ENCODE measurements at regions not wholly inside any gene's neighbourhood (a gene's known extent, or its start where the extent isn't known, plus 50 kb on each side); places are given as distances from the start of the nearest gene placed in this dataset.

DNA sequence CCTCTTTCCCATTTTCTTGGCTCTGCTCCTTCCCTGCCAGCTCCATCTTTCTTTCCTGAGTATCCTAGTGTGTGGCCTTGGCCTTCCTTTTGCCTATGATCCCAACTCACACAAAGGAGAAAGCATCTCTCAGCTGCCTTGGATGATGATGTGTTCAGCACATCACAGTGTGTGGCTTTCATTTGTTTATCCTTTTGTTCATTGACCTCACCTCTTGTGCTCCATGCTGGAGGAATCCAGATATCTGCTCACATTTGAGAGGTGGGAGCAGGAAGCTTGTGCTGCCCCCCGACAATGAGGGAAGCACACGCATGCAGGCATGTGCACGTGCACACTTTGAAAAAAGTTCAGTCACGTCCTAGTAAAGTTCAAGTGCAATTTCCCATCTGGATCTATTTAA is 131.0 kb downstream of the SMIM20 start:
- no peak overlapping the region for H3K9ac ChIP-seq (ENCODE audit: low read length)
- H3K36me3 ChIP-seq (ENCODE audit: low read depth, low read length), result no peaks in the 10 kb centered on the region
- H3K9me3 ChIP-seq (ENCODE audit: low read length), result no peaks in the 10 kb centered on the region
- POLR2A ChIA-PET (ENCODE audit: unreplicated experiment), result no interaction called here
- no peaks in the 10 kb centered on the region for H3K27me3 ChIP-seq (ENCODE audit: low read length)
- intact Hi-C loops (cut with micrococcal nuclease), result no loop called here
- BruUV-seq (replicated peaks), result no TSS peak
- H3K4me3 ChIP-seq (ENCODE audit: low read length), result no peak overlapping the region
- ATAC-seq (no peak), DNase-seq (no peak)
- H3K4me1 ChIP-seq (ENCODE audit: insufficient read depth, low read length), result 0 out of 2 replicates have a peak, but pooled peaks cover 3% of the 10 kb centered on the region
- H3K79me2 ChIP-seq (ENCODE audit: low read length), result no peaks in the 10 kb centered on the region
- H3K4me2 ChIP-seq (ENCODE audit: low read length), result no peak overlapping the region
- H3F3A ChIP-seq (ENCODE audit: low read length, unreplicated experiment), result no peaks in the 10 kb centered on the region
- no peak overlapping the region for H3K27ac ChIP-seq (ENCODE audit: low read length)
- H2AFZ ChIP-seq (ENCODE audit: low read length), result no peak overlapping the region
- CTCF ChIA-PET, result no interaction called here
- TF ChIP-seq, protein P1, sequence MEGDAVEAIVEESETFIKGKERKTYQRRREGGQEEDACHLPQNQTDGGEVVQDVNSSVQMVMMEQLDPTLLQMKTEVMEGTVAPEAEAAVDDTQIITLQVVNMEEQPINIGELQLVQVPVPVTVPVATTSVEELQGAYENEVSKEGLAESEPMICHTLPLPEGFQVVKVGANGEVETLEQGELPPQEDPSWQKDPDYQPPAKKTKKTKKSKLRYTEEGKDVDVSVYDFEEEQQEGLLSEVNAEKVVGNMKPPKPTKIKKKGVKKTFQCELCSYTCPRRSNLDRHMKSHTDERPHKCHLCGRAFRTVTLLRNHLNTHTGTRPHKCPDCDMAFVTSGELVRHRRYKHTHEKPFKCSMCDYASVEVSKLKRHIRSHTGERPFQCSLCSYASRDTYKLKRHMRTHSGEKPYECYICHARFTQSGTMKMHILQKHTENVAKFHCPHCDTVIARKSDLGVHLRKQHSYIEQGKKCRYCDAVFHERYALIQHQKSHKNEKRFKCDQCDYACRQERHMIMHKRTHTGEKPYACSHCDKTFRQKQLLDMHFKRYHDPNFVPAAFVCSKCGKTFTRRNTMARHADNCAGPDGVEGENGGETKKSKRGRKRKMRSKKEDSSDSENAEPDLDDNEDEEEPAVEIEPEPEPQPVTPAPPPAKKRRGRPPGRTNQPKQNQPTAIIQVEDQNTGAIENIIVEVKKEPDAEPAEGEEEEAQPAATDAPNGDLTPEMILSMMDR (conservative IDR thresholded peaks at IDR 0.05; ENCODE audit: low read depth, low read length), result no peak
- TF ChIP-seq EZH2 (IDR thresholded peaks at IDR 0.05; ENCODE audit: low read length, unreplicated experiment) (no peak), EZH2phosphoT487 (IDR thresholded peaks at IDR 0.05; ENCODE audit: borderline replicate concordance, low read length) (no peak)
- no peaks in the 10 kb centered on the region for H3K9me2 ChIP-seq (replicated peaks; ENCODE audit: low read length)
- no peaks in the 10 kb centered on the region for H4K20me1 ChIP-seq (ENCODE audit: low read length)

DNA sequence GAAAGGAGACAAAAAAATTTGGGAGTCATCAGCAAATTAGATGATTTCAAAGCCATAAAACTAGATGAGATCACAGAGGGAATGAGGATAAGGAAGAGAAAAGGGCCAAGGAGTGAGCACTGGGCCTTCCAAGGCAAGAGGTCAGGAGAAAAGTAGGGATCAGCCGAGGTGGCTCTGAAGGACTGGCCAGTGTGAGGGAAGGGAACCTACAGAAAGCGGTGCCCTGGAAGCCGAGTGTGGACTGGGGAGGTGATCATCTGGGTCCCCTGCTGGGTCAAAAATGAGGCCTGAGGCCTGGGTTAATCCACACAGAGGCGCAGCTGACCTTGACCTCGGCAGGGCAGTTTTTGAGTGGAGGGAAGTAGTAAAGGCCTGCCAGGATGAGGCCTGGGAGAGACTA is 133.8 kb downstream of the SMIM20 start:
- DNase-seq (no peak), ATAC-seq (no peak)
- ChIA-PET POLR2A (ENCODE audit: unreplicated experiment) (no interaction called here), CTCF (no interaction called here)
- Histone ChIP-seq H3K36me3 (ENCODE audit: low read depth, low read length) (no peaks in the 10 kb centered on the region), H4K20me1 (ENCODE audit: low read length) (no peaks in the 10 kb centered on the region), H3K4me1 (ENCODE audit: insufficient read depth, low read length) (0 out of 2 replicates have a peak, but pooled peaks cover 3% of the 10 kb centered on the region), H3K9me2 (replicated peaks; ENCODE audit: low read length) (no peaks in the 10 kb centered on the region), H3K4me3 (ENCODE audit: low read length) (no peak overlapping the region), H3F3A (ENCODE audit: low read length, unreplicated experiment) (no peaks in the 10 kb centered on the region), H3K9me3 (ENCODE audit: low read length) (no peaks in the 10 kb centered on the region), H3K27me3 (ENCODE audit: low read length) (no peaks in the 10 kb centered on the region), H3K4me2 (ENCODE audit: low read length) (no peak overlapping the region), H3K79me2 (ENCODE audit: low read length) (no peaks in the 10 kb centered on the region), H2AFZ (ENCODE audit: low read length) (no peak overlapping the region), H3K27ac (ENCODE audit: low read length) (no peak overlapping the region), H3K9ac (ENCODE audit: low read length) (no peak overlapping the region)
- BruUV-seq (replicated peaks), result no TSS peak
- TF ChIP-seq, protein P1 (conservative IDR thresholded peaks at IDR 0.05; ENCODE audit: low read depth, low read length), result no peak
- TF ChIP-seq EZH2 (IDR thresholded peaks at IDR 0.05; ENCODE audit: low read length, unreplicated experiment), result no peak
- TF ChIP-seq EZH2phosphoT487 (IDR thresholded peaks at IDR 0.05; ENCODE audit: borderline replicate concordance, low read length), result no peak
- intact Hi-C loops (cut with micrococcal nuclease), result no loop called here

DNA sequence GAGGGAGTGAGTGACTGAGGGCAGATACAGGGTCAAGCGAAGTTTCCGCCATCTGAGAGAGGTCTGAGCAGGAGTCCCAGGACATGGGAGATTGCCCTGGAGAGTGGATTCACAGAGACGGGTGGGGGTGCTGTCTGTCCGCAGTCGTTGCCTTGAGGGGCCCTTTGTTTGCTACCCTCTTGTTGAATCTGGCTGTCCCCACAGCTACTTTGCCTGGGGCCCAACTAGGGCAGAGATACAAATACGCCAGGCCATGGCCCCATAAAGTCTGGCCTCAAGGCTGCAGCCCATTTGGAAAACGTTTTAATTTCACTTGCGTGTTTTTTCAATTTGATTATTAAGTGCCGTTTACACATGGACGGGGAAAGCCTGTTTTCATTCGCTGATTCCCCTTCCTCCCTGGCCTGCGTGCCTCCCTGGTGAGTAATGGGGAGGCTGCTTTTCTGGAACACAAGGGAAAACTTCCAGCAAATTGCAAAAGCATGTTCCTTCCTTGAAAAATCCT is 134.4 kb downstream of the SMIM20 start:
- Histone ChIP-seq H3K9ac (ENCODE audit: low read length) (no peak overlapping the region), H3K36me3 (ENCODE audit: low read depth, low read length) (no peaks in the 10 kb centered on the region), H4K20me1 (ENCODE audit: low read length) (no peaks in the 10 kb centered on the region), H3K4me2 (ENCODE audit: low read length) (no peak overlapping the region), H3K4me1 (ENCODE audit: insufficient read depth, low read length) (0 out of 2 replicates have a peak, but pooled peaks cover 3% of the 10 kb centered on the region), H3F3A (ENCODE audit: low read length, unreplicated experiment) (no peaks in the 10 kb centered on the region), H3K9me2 (replicated peaks; ENCODE audit: low read length) (no peaks in the 10 kb centered on the region), H2AFZ (ENCODE audit: low read length) (peak overlapping the region; percentile 54), H3K79me2 (ENCODE audit: low read length) (no peaks in the 10 kb centered on the region), H3K4me3 (ENCODE audit: low read length) (no peak overlapping the region), H3K9me3 (ENCODE audit: low read length) (no peaks in the 10 kb centered on the region), H3K27ac (ENCODE audit: low read length) (no peak overlapping the region), H3K27me3 (ENCODE audit: low read length) (no peaks in the 10 kb centered on the region)
- TF ChIP-seq EZH2 (IDR thresholded peaks at IDR 0.05; ENCODE audit: low read length, unreplicated experiment) (no peak), EZH2phosphoT487 (IDR thresholded peaks at IDR 0.05; ENCODE audit: borderline replicate concordance, low read length) (no peak)
- TF ChIP-seq, protein P1 (conservative IDR thresholded peaks at IDR 0.05; ENCODE audit: low read depth, low read length), result no peak
- peak; percentile 44 for DNase-seq
- intact Hi-C loops (cut with micrococcal nuclease), result no loop called here
- ATAC-seq, result no peak
- no TSS peak for BruUV-seq (replicated peaks)
- ChIA-PET POLR2A (ENCODE audit: unreplicated experiment) (no interaction called here), CTCF (no interaction called here)

All from PC-3 (cell line).